Glutamatergic neuron (in vitro differentiated cells): ENCODE measurements at regions not wholly inside any gene's neighbourhood (a gene's known extent, or its start where the extent isn't known, plus 50 kb on each side); places are given as distances from the start of the nearest gene placed in this dataset.

Experiments
- DNase-seq: peaks from one replicate; pipeline ENCODE4 v3.0.0; 2022
- H3K27ac Mint-ChIP-seq: one replicate; pipeline ENCODE4 v1.8.0; 2020; ENCODE audit warnings: mild to moderate bottlenecking, mixed read lengths, inconsistent platforms; ENCODE audit not compliant: unreplicated experiment
- H3K27me3 Mint-ChIP-seq: one replicate; pipeline ENCODE4 v1.8.0; 2020; ENCODE audit warnings: mild to moderate bottlenecking, moderate library complexity, mixed read lengths, inconsistent platforms; ENCODE audit not compliant: unreplicated experiment
- H3K36me3 Mint-ChIP-seq: one replicate; pipeline ENCODE4 v1.8.0; 2020; ENCODE audit warnings: mild to moderate bottlenecking, mixed read lengths, inconsistent platforms; ENCODE audit not compliant: unreplicated experiment
- H3K4me1 Mint-ChIP-seq: one replicate; pipeline ENCODE4 v1.8.0; 2020; ENCODE audit warnings: mild to moderate bottlenecking, low read depth, mixed read lengths, inconsistent platforms; ENCODE audit not compliant: unreplicated experiment
- H3K4me3 Mint-ChIP-seq: one replicate; pipeline ENCODE4 v1.8.0; 2020; ENCODE audit warnings: mild to moderate bottlenecking, mixed read lengths, inconsistent platforms; ENCODE audit not compliant: unreplicated experiment
- H3K9me3 Mint-ChIP-seq: one replicate; pipeline ENCODE4 v1.8.0; 2020; ENCODE audit warnings: mild to moderate bottlenecking, moderate library complexity, mixed read lengths, inconsistent platforms; ENCODE audit not compliant: unreplicated experiment
- TF ChIP-seq, protein P1 (sequence below): fragments of 200-600 bp; sonication (generic); IDR thresholded peaks from one replicate; pipeline ENCODE4 v1.5.0; 2021; ENCODE audit not compliant: partially characterized antibody, unreplicated experiment

DNA sequence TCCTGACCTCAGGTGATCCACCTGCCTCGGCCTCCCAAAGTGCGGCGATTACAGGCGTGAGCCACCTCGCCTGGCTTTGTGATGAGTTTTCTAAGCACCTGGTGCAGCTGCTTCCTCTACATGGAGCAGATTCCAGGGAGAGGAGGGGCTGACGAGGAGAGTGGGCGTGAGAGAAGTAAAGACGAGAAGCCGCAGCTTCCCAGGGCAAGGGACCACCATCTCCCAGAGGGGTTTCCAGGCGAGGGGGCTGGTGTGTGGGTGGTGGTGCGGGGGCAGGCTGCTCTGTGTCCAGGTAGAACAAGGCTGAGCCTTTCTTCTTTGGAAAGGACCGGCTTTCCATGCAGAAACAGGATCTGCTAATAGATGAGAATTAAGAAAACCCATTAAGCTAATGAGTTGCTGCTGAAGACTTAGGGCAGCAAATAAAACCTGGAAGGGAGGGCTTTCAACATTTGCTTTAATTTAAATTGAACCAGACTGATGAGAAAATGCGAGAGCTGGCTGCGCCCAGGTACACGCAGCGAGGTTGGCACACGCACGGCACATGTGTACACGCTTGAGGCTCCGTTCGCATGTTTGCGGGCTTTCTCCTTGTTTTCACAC, 236.7 kb downstream of the RBFOX3 start:
- H3K9me3 Mint-ChIP-seq = peaks cover 13% of the 10 kb centered on the region
- peaks cover 27% of the 10 kb centered on the region for H3K4me1 Mint-ChIP-seq
- TF ChIP-seq, protein P1, sequence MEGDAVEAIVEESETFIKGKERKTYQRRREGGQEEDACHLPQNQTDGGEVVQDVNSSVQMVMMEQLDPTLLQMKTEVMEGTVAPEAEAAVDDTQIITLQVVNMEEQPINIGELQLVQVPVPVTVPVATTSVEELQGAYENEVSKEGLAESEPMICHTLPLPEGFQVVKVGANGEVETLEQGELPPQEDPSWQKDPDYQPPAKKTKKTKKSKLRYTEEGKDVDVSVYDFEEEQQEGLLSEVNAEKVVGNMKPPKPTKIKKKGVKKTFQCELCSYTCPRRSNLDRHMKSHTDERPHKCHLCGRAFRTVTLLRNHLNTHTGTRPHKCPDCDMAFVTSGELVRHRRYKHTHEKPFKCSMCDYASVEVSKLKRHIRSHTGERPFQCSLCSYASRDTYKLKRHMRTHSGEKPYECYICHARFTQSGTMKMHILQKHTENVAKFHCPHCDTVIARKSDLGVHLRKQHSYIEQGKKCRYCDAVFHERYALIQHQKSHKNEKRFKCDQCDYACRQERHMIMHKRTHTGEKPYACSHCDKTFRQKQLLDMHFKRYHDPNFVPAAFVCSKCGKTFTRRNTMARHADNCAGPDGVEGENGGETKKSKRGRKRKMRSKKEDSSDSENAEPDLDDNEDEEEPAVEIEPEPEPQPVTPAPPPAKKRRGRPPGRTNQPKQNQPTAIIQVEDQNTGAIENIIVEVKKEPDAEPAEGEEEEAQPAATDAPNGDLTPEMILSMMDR = no peak
- H3K4me3 Mint-ChIP-seq = peak overlapping the region; percentile 16
- H3K27ac Mint-ChIP-seq = no peak overlapping the region
- peaks cover 28% of the 10 kb centered on the region for H3K27me3 Mint-ChIP-seq
- no peaks in the 10 kb centered on the region for H3K36me3 Mint-ChIP-seq
- no peak for DNase-seq

DNA sequence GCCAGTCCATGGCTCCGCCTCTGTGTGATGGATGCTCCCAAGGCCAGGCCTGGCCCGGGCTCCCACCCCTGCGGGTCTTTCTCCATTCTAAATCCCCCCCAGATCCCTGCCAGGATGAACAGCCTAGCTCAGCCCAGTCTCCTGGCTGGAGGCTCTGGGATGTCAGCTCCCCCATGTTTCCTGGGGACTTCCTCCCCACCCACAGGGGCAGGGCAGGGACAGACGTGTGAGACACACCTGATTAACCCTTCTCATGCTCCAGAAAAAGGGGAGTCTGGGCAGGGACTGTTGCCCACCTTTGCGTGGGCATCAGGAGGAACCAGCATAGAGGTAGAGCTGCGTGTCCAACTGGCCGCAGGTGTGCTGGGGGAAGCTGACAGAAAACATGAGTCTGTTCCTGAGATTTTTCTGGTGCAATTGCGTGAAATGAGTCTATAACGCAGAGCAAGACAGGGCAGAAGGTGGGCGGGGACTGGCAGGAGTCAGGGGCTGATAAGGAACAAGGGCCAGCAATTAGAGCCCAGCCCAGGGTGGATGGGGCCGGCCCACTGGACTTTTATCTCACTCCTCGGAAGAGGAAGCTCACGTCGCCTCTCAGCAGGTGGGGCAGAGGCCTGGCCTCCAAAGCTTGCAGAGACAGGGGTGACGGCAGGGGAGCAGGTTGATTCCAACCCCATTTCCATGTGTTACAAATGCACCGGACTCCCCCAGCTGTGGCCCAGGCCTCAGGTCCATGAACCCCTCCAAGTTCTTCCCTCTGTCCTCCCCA, 238.2 kb downstream of the RBFOX3 start:
- Mint-ChIP-seq H3K27me3 (peaks cover 28% of the 10 kb centered on the region), H3K27ac (no peak overlapping the region), H3K4me3 (no peak overlapping the region), H3K36me3 (no peaks in the 10 kb centered on the region), H3K4me1 (peaks cover 32% of the 10 kb centered on the region), H3K9me3 (peaks cover 13% of the 10 kb centered on the region)
- TF ChIP-seq, protein P1 = no peak
- DNase-seq = no peak

DNA sequence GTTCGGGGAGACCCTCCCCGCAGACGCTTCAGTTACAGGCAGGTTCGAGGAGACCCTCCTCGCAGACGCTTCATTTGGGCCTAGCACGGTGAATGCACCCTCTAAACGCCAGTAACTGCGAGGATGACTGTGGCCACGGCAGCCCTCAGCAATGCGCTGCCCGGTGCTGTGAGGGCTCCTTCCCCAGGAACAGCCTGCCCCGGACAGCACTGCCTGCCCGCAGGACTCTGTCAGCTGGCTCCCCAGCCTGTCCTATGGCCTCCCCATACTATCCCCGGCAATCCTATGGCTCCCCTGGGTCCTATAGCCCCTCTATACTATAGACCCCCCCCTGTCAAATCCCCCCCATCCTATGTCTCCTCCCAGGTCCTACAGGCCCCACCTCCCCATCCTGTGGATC, 238.9 kb downstream of the RBFOX3 start:
- Mint-ChIP-seq H3K4me3 (no peak overlapping the region), H3K27ac (no peak overlapping the region)

GRCh38 chr17:79370594-79370993, 240.3 kb downstream of the RBFOX3 start:
- DNase-seq = no peak
- H3K9me3 Mint-ChIP-seq = peaks cover 16% of the 10 kb centered on the region
- peaks cover 26% of the 10 kb centered on the region for H3K27me3 Mint-ChIP-seq
- peak overlapping the region; percentile 29 for H3K27ac Mint-ChIP-seq
- H3K4me1 Mint-ChIP-seq = peaks cover 40% of the 10 kb centered on the region
- H3K36me3 Mint-ChIP-seq = no peaks in the 10 kb centered on the region
- peak overlapping the region; percentile 26 for H3K4me3 Mint-ChIP-seq
- TF ChIP-seq, protein P1 = no peak

More for the DNA sequence above, 238.9 kb downstream of the RBFOX3 start:
- peaks cover 25% of the 10 kb centered on the region for H3K27me3 Mint-ChIP-seq
- no peaks in the 10 kb centered on the region for H3K36me3 Mint-ChIP-seq
- TF ChIP-seq, protein P1 = no peak
- H3K9me3 Mint-ChIP-seq = peaks cover 16% of the 10 kb centered on the region
- H3K4me1 Mint-ChIP-seq = peaks cover 33% of the 10 kb centered on the region
- DNase-seq = no peak

- no peak overlapping the region for H3K27ac Mint-ChIP-seq
- peaks cover 16% of the 10 kb centered on the region for H3K9me3 Mint-ChIP-seq
- DNase-seq = no peak
- peaks cover 26% of the 10 kb centered on the region for H3K27me3 Mint-ChIP-seq
- H3K4me1 Mint-ChIP-seq = peaks cover 42% of the 10 kb centered on the region
- peak overlapping the region; percentile 7 for H3K4me3 Mint-ChIP-seq
- no peaks in the 10 kb centered on the region for H3K36me3 Mint-ChIP-seq
- TF ChIP-seq, protein P1 = no peak
Observed at GRCh38 chr17:79370126-79370525, 240.7 kb downstream of the RBFOX3 start.
